GM19238 (cell line): ENCODE measurements at regions not wholly inside any gene's neighbourhood (a gene's known extent, or its start where the extent isn't known, plus 50 kb on each side); places are given as distances from the start of the nearest gene placed in this dataset.
"Not testable (repeated sequence)": the region's sequence is repeated elsewhere in the genome, so short reads cannot be mapped to it uniquely, and the experiment has no call there.

Experiments
- DNase-seq: peaks from one replicate; pipeline ENCODE4 v3.0.0; 2011; ENCODE audit warnings: low spot score; ENCODE audit not compliant: insufficient read length

DNA sequence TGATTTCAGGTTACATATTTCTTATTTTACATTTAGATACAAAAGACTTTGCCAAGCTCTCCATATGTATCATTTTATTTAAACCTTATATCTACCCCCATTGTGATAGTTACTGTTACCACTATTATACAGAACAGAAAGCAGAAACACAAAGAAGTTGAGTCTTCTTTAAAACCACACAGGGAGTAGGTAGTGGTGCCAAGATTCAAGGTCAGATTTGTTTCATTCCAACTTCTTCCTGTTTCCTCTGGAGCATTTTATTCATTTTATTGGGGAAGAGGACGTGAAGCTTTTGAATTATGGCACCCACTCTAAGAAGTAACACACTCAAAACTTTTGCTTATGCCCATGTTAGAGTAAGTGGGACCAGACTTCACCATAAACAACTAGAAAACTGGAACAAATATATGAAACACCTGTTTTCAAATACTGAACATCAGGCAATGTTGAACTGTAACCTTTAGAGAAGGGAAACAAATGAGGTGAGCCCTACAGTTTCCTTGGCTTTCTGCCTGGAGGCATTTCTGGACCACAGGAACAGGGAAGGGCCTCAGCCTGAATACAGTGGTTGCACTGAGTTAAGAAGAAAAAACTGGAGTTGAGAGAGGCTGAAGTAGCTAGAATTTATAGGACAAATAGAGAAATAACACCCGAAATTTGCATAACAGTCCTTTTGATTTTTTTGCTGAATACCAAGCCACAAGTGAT is 160.4 kb upstream of the SSTR1 start:
- DNase-seq: no peak

DNA sequence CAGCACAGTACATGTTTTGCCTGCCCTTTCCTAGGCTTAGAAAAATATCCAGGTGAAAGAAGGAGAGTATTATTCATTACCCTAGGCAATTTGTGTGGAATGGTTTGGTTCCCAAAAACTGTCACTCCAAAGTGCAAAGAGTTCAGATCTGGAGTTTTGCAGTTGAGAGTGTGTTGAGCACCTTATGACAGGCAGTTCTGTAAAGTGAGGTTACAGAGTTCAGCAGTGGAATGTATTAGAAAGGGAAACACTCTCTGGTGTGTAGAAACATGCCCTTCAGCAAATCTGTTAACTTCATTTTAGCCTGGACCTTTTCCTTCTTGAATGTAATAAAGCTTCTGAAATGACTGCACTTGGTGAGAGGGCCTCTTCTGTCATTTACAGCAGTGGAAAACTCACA is 154.0 kb upstream of the SSTR1 start:
- no peak for DNase-seq

DNA sequence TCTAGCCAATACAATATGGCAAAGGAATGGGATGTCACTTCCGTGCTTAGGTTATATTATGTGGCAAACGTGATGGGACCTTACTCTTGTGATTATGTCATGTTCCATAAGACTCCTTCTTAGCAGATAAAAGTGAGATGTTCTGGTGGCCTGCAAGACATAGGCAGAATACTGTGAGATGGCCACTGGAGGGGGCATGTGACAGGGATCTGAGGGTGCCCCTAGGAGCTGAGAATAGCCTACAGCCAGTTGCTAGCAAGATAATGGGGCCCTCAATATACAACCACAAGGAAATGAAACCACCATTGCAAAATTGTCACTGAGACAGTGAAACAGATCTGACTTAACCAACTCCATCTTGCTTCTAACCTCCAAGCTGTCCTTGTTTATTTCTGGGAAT is 151.4 kb upstream of the SSTR1 start:
- no peak for DNase-seq

DNA sequence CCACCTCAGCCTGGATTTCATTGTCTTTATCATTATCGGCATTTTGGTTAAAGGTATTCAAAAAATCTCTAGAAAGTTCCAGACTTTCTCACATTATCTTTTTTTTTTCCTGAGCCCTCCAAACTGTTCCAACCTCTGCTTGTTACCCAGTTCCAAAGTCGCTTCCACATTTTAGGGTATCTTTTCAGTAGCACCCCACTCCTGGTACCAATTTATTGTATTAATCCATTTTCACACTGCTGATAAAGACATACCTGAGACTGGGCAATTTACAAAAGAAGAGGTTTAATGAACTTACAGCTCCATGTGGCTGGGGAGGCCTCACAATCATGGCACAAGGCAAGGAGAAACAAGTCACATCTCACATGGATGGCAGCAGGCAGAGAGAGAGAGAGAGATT is 145.5 kb upstream of the SSTR1 start:
- not testable (repeated sequence) for DNase-seq

DNA sequence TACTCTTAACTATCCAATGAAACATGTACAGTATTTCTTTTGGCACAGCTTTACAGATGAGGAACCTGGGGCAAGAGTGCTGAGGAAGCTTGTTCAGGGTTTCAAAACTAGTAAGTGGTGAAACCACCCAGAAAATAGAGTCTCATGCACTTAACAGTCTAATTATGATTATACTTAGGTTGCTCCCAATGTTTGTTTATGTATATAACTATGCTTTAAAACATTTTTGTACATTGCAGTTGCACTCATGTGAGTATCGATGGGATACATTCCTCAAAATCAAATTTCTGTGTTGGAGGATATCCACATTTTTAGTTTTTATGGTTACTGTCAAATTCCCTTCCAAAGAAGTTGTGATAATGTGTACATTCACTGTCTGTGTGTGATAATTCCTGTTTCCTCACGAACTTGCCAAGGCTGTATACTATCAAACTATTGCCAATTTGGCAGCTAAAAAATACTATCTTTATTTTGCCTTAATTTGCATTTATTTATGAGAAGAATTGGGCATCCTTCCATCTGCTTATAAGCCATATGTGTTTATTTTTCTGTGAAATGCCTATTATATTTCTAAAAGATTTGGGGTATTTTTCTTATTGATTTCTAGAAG is 143.9 kb upstream of the SSTR1 start:
- DNase-seq: no peak

DNA sequence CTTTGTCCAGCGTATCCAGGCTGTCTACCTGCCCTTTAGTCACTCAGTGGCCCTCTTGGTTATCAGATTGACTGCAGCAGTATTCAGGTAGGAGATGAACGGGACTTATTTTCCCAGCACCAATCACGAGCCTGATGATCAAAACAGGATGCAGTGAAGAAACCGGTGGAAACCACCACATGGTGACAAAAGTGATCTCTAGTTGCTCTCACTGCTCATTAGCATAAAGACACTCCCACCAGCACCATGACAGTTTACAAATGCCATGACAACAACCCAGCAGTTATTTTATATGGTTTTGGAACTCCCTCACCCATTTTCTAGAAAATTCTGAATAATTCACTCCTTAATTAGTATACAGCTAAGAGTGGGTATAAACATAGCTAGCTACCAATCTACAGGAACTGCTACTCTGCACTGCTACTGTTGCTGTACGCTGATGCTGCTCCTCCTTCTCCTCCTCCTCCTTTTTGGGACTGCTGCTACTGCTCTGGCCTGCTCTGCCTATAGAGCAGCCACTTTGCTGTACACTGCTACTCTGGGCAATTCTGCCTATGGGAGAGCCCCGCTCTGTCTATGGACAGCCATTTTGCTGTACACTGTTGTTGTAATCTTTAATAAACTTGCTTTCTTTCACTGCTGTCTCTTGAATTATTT is 142.5 kb upstream of the SSTR1 start:
- DNase-seq: no peak

DNA sequence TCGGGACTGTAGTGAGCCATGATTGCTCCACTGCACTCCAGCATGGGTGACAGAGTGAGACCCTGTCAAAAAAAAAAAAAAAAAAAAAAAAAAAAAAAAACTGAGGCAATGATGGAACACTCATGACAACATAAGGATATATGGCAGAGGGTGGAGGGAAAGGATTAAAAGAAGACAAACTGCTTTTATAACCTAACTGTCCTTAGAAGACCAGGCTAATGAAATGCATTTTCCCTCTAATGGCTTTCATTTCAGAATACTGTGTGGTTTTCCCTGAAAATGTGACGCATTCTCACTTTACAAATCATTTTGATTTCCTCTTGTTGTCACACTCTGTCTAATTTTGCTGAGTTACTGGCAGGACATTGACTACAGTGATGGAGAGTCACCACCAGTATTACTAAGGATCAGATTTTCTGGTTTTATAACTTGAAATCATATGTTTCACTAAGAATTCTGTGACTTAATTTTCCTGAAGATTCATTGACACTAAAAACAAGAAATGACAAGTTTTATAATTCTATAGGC is 137.6 kb upstream of the SSTR1 start:
- no peak for DNase-seq

DNA sequence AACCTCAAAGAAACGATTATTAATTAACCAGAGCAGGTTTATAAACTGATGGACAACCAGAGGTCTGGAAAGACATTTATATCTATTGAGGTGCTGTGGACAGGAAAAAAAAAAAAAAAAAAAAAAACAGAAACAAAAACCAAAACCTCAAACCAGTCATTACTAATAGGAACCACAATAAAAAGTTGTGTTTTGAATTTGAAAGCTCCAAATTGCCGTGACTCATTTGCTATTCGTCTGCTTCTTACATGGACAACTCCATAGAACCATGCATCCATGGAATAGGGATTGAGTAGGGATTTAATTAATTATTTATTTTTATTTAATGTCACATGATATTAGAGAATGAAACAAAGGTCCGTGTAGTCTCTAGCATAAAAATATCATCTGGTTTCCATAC is 134.1 kb upstream of the SSTR1 start:
- DNase-seq: no peak

DNA sequence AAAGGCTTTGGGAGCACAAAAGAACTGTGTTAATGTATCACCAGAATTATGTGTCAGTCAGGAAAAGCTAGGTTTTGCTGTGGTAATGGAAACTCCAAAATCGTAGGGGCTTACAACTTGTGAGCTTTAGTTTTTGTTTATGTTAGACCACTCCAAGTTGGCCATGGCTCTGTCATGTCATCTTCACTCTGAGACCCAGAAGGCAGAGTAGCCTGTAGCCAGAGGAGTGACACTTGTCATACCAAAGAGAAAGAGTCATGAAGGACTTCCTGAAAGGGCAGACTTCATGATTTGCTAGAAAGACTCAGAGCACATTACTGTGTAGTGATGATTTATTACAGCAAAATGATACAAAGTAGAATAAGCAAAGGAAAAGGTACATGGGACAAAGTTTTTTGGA is 133.6 kb upstream of the SSTR1 start:
- DNase-seq: no peak

DNA sequence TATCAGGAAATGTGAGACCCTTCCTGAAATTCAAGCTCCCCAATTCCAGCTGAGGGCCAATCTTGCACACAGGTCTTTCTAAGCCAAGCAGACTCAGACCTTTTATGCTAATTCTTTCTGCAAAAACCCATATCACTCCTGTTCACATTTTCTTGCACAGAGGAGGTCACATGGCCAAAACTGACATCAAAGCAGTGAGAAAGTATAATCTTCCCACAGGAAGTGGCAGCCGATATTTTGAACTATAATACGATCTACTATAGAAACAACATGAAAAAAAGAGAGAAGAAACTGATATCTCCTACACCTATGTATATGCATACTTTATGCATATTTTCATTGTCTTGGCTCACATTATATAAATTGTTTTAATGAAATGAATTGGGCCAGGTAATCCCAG is 132.9 kb upstream of the SSTR1 start:
- no peak for DNase-seq

DNA sequence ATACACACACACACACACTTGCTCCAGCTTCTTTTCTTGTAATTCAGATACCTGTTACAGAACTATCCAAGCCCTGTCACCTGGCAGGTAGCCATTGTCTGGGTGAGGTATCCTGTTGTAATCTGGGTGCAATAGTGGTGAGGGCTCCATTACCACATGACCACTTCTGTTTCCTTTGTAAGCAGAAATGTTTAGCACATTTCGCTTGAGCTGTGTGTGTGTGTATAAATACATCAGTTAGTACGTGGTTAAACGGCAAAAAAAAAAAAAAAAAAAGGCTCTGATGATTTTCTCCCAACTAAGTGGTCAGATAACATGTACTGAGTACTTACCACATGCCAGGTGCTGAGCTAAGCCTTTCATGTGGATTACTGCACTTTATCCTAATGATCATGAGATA is 129.3 kb upstream of the SSTR1 start:
- no peak for DNase-seq

DNA sequence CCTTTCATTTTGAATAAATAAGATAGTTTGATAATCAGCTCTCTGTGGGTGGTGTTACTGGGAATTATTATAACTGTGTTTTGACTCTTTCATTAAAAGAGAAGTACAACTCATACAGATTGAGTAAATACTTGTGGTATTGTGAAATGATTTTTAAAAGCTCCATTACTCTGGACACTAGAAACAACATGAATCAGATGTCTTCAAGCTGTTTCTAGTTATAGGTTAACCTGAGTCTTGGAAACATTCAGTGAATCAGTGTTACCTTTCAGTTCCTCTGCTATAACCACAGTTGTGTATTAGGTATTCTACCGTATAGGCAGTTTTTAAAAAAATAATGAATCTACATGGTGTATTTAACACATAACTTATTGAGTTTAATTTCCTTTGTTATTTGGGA is 128.4 kb upstream of the SSTR1 start:
- no peak for DNase-seq

DNA sequence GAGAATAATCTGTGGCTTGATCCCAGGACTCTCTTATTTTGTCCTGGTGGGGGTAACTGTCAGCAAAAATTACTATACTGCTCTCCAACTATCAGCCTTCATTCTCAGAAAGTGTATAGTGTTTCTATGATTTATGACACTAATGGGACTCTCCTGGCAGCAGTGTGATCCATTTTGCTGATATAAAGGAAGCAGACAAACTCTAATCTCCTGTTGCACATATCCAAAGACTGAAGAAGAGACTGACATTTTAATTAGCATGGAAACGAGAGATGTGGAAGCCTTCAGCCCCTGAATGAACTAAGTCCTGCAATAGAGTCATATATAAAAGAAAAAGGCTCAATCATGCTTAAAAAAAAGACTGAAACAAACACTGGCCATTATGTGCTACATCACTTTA is 127.8 kb upstream of the SSTR1 start:
- no peak for DNase-seq

DNA sequence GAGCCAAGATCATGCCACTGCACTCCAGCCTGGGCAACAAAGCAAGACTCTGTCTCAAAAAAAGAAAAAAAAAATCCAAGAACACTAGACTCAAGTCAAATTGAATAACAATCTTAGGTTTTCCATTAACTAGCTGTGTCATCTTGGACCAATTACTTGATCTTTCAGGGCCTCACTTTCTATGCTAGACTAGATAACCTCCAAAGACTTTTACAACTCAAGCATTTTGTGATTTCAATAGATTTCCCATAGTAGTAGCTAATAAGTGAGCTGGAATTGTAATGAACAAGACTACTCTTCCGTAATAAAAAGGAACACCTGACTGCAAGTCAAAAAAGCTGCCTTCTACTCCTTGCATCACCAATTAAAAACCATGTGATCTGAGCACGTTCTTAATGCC is 127.0 kb upstream of the SSTR1 start:
- DNase-seq: no peak

DNA sequence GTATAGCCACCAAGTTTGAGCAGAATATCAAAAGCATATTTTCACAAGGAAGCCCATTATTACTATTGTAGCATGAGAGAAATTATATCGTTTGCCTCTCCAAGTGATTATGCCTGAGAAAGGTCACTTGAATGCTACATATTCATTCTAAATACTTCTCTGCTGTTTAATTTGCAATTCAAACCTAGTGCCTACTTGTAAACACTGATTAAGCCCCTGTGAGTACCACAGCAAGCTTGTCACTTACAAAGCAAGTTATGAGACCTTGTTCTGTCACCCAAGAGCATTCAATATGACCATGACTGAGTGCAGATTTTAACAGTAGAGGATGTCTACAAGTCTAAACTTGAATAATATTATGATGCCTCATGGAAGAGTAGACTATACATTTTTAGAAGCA is 124.7 kb upstream of the SSTR1 start:
- no peak for DNase-seq

DNA sequence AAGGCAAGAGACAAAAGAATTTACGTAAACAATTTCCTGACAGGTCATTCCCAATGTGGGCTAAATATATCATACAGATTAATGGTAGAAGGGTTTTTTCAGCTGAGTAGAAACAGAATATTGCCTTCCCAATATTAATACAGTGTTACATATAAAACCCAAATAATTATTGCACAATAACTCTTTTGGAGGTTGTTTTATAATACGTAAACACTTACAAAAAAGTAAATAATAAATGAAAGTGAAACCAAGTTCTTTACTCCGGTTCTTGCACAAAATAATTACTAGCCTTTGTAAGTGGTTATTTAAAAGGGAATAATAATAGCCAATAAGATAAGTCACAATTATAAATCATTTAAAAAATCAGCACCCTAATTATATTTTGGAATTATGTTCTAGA is 118.6 kb upstream of the SSTR1 start:
- no peak for DNase-seq

DNA sequence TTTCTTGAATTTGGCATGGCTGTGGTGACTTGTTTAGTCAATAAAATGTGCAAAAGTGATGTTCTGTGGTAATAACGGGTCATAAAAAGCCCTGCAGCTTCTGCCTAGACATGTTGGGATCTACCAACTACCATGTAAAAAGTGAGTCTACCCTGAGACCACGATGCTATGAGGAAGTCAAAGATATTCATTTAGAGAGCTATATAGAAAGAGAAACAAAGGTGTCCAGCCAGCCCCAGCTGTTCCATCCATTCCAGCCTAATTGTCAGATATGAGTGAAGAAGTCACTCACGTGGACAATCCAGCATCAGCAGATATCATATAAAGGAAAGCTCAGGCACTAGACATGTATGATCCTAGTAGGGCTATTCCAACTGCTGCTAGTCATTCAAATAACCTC is 117.2 kb upstream of the SSTR1 start:
- DNase-seq: no peak

DNA sequence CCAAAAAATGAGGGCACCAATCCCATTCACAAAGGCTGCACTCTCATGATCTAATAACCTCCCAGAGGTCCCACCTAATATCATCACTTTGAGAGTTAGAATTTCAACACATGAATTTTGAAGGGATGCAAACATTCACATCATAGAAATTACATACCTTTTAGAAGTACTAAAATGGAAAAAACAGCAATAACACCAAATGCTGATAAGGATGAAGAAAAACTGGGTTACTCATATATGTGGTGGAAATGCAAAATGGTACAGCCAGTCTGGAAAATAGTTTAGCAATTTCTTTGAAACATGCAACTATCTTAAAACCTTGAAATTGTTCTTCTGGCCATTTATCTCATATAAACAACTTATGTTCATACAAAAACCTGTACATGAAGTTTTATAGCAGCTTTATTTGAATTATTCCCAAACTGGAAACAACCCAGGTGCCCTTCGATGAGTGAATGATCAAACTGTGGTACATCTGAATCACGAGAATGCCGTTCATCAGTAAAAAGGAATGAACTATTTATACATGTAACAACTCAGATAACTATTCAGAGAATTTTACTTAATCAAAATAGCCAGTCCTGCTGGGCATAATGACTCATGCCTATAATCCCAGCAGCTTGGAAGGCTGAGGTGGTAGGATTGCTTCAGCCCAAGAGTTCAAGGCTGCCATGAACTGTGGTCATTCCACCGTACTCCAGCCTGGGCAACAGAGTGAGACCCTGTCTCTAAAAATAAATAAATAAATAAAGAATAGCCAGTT is 109.4 kb upstream of the SSTR1 start:
- no peak for DNase-seq

DNA sequence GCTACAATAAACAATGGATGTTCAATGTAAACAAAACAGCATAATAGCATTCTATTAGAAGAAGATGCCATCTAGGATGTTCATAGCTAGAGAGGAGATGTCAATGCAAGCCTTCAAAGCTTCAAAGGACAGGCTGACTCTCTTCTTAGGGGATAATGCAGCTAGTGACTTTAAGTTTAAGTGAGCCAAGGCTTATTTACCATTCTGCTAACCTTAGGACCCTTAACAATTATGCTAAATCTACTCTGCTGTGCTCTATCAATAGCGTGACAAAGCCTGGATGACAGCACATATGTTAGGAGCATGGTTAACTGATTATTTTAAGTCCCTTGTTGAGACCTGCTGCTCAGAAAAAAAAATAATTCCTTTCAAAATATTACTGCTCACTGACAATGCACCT is 106.0 kb upstream of the SSTR1 start:
- no peak for DNase-seq

DNA sequence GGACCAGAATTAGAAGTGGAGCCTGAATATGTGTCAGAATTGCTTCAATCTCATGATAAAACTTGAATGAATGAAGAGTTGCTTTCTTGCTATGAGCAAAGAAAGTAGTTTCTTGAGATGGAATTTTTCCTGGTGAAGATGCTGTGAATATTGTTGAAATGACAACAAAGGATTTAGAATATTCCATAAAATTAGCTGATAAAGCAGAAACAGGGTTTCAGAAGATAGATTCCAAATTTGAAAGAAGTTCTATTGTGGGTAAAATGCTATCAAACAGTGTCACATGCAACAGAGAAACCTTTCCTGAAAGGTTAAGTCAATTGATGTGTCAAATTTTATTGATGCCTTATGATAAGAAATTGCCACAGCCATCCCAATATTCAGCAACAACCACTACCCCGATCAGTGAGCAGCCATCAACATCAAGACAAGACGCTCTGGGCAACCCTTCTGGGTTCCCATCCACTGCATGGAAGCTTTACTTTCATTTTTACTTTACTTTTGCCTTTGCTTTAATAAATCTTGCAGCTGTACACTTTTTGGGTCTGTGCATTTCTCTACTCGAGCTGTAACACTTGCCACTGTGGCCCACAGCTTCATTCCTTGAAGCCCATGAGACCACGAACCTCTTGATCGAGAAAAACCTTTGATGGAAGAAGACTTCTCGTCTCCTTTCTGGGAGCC is 104.0 kb upstream of the SSTR1 start:
- no peak for DNase-seq

DNA sequence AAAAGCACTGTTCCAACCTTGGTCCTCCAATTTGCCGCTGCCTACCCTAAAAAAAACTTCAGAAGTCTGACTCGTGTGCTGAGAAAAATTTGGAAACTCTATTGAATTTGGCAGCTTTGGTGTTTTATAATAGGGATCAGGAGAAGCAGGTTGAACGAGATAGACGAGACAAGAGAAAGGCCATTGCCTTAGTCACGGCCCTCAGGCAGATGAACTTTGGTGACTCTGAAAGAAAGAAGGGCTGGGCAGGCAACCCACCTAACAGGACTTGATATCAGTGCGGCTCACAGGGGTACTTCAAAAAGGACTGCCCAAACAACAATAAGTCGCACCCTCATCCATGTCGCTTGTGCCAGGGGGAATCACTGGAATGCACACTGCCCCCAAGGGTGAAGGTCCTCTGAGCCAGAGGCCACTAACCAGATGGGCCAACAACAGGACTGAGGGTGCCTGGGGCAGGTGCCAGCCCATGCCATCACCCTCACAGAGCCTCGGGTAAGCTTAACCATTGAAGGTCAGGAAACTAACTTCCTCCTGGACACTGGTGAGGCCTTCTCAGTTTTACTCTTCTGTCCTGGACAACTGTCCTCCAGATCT is 102.5 kb upstream of the SSTR1 start:
- no peak for DNase-seq
